Uterus (tissue), 3 donors: ENCODE measurements at regions not wholly inside any gene's neighbourhood (a gene's known extent, or its start where the extent isn't known, plus 50 kb on each side); places are given as distances from the start of the nearest gene placed in this dataset.

Source experiments
- DNase-seq, 2 donors: peaks; one replicate each; pipeline ENCODE4 v3.0.0-alpha.2; 2019 to 2020
- H3K27ac ChIP-seq, 2 donors: fragments of 200-600 bp; sonication (generic); 1 replicate in 1 of 2; 2 replicates in 1 of 2; pipeline ENCODE4 v1.5.1; 2016 to 2018
- H3K27me3 ChIP-seq, 2 donors: fragments of 200-600 bp; sonication (generic); one replicate each; pipeline ENCODE4 v1.5.1; 2018 to 2019; ENCODE audit warnings: control low read depth in 1 of 2
- H3K36me3 ChIP-seq, 2 donors: fragments of 200-600 bp; sonication (generic); one replicate each; pipeline ENCODE4 v1.5.1; 2019; ENCODE audit warnings: control low read depth in 1 of 2
- H3K4me1 ChIP-seq, 2 donors: fragments of 200-600 bp; sonication (generic); one replicate each; pipeline ENCODE4 v1.5.1; 2018 to 2019; ENCODE audit warnings: control low read depth in 1 of 2
- H3K4me3 ChIP-seq, 2 donors: fragments of 200-600 bp; sonication (generic); 1 replicate in 1 of 2; 2 replicates in 1 of 2; pipeline ENCODE4 v1.5.1; 2018 to 2019; ENCODE audit warnings: mild to moderate bottlenecking in 1 of 2
- H3K9me3 ChIP-seq, 2 donors: fragments of 200-600 bp; sonication (generic); one replicate each; pipeline ENCODE4 v1.5.1; 2019; ENCODE audit warnings: control low read depth in 1 of 2
- CTCF ChIP-seq, 4 experiments: fragments of 200-600 bp in 2 of 4; fragments of 450-650 bp in 2 of 4; sonication (generic) in 2 of 4; IDR thresholded peaks; one replicate each; pipeline ENCODE4 v1.5.1; 2016 to 2019; ENCODE audit warnings: antibody characterized with exemption in 4 of 4, mild to moderate bottlenecking in 2 of 4, moderate library complexity in 1 of 4
- POLR2A ChIP-seq, 2 donors: fragments of 450-650 bp; IDR thresholded peaks; one replicate each; pipeline ENCODE4 v1.6.1; 2016; ENCODE audit warnings: antibody characterized with exemption in 2 of 2, mild to moderate bottlenecking in 1 of 2, moderate library complexity in 1 of 2
- intact Hi-C: fragments of 100-400 bp; cut with DNase I; formaldehyde crosslinking; loops from one replicate; pipeline ENCODE4 v1.15.1; 2023; ENCODE audit warnings: low total_unique reads
- donor health status: DM: yes; HTN: yes; CAD: no.

- Histone ChIP-seq H3K4me1 (no peaks in the 10 kb centered on the region), H3K36me3 (no peaks in the 10 kb centered on the region), H3K27ac (no peak overlapping the region), H3K4me3 (no peak overlapping the region), H3K27me3 (no peaks in the 10 kb centered on the region), H3K9me3 (no peaks in the 10 kb centered on the region)
- DNase-seq, result no peak
- intact Hi-C loops, result no loop called here
- TF ChIP-seq CTCF (IDR thresholded peaks at IDR 0.05) (no peak), POLR2A (IDR thresholded peaks at IDR 0.05) (no peak)
These were observed 260.8 kb downstream of the MIAT start for GRCh38 chr22:26918226-26918625.

GRCh38 chr22:26921726-26922125 lies 264.3 kb downstream of the MIAT start:
- no peaks in the 10 kb centered on the region for H3K4me1 ChIP-seq
- intact Hi-C loops, result no loop called here
- H3K27me3 ChIP-seq, result no peaks in the 10 kb centered on the region
- no peak for TF ChIP-seq CTCF (IDR thresholded peaks at IDR 0.05)
- TF ChIP-seq POLR2A (IDR thresholded peaks at IDR 0.05), result no peak
- H3K27ac ChIP-seq, result no peak overlapping the region
- no peak overlapping the region for H3K4me3 ChIP-seq
- no peak for DNase-seq
- no peaks in the 10 kb centered on the region for H3K9me3 ChIP-seq
- H3K36me3 ChIP-seq, result no peaks in the 10 kb centered on the region

DNA sequence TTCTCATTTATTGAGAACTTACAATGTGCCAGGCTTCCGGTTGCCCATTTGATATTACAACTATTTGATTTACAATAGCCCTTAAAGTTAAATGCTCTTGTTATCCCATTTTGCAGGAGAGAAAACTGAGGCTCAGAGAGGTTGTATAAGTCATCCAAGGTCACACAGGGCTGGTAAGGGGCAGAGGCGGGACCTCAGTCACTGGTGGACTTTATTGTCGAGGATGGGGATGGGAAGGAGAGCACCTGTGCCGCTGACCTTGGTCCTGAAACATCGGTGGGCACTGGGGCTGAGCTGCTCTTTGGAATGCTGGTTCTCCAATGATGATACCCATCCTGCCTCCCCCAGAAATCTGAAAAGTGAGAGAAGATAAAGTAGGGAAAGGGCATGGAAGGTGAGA lies 265.4 kb downstream of the MIAT start:
- H3K36me3 ChIP-seq, result no peaks in the 10 kb centered on the region
- TF ChIP-seq POLR2A (IDR thresholded peaks at IDR 0.05), result no peak
- no peak for TF ChIP-seq CTCF (IDR thresholded peaks at IDR 0.05)
- no peak overlapping the region for H3K4me3 ChIP-seq
- no peak overlapping the region for H3K27ac ChIP-seq
- intact Hi-C loops, result no loop called here
- no peaks in the 10 kb centered on the region for H3K27me3 ChIP-seq
- no peak for DNase-seq
- H3K9me3 ChIP-seq, result no peaks in the 10 kb centered on the region
- H3K4me1 ChIP-seq, result no peaks in the 10 kb centered on the region

GRCh38 chr22:26923531-26923930 lies 266.1 kb downstream of the MIAT start:
- Histone ChIP-seq H3K9me3 (no peaks in the 10 kb centered on the region), H3K4me3 (no peak overlapping the region), H3K36me3 (no peaks in the 10 kb centered on the region), H3K27ac (no peak overlapping the region), H3K27me3 (no peaks in the 10 kb centered on the region), H3K4me1 (no peaks in the 10 kb centered on the region)
- intact Hi-C loops, result no loop called here
- no peak for DNase-seq
- TF ChIP-seq CTCF (IDR thresholded peaks at IDR 0.05) (no peak), POLR2A (IDR thresholded peaks at IDR 0.05) (no peak)

- H3K27me3 ChIP-seq, result no peaks in the 10 kb centered on the region
- H3K27ac ChIP-seq, result no peak overlapping the region
- intact Hi-C loops, result no loop called here
- no peaks in the 10 kb centered on the region for H3K9me3 ChIP-seq
- DNase-seq, result no peak
- TF ChIP-seq POLR2A (IDR thresholded peaks at IDR 0.05) (no peak), CTCF (IDR thresholded peaks at IDR 0.05) (no peak)
- no peak overlapping the region for H3K4me3 ChIP-seq
- H3K4me1 ChIP-seq, result no peaks in the 10 kb centered on the region
- H3K36me3 ChIP-seq, result no peaks in the 10 kb centered on the region
These were observed 270.4 kb downstream of the MIAT start for GRCh38 chr22:26927821-26928220.
